ENCODE measurements at regions not wholly inside any gene's neighbourhood (a gene's known extent, or its start where the extent isn't known, plus 50 kb on each side); places are given as distances from the start of the nearest gene placed in this dataset.

DNA sequence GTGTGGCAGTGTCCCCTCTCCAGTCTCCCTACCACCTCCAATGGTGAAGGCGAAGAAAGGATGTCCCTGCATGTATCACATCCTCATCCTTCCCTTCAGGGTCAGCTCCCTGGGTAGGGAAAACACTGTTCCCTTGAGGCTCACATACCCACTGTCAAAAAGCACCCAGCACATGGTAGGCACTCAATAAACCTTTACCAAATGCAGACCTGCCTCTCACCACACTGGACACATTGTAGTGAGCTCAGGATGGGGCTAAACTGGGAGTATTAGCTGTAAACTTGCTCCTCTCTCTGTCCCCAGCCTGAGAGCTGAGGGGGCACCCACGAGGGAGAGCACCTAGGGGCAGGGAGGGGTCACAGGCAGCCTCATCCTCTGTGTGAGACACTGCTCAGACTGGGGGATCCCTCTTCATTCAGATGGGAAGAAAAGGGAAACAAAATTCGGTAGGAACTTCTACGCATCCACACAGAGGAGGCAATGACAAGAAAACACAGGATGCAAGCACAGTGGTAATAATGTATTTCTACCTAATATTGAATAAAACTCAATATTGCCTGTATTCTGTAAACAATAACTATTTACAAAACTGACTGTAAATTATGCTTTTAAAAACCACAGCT is 101.6 kb upstream of the TOP3B start:
- H3K36me3 ChIP-seq (ENCODE audit: control insufficient read depth in 2 of 4, insufficient read depth in 4 of 4, low read length in 3 of 4): no peaks in the 10 kb centered on the region
- no peak overlapping the region for H3K9ac ChIP-seq (replicated peaks in 1 of 4; ENCODE audit: extremely low read depth in 1 of 4, low read depth in 3 of 4, low read length in 3 of 4)
- no peak overlapping the region for H3K4ac ChIP-seq (replicated peaks; ENCODE audit: insufficient read length, low read depth, low read length)
- CTCF ChIA-PET (ENCODE audit: partially characterized antibody): interaction anchor here (1.1 to 1.6 kb wide), 3 partner anchors 19 to 87 kb away, joined by 3 to 5 read pairs (median 5); no protein-coding TSS in a partner anchor
- no peaks in the 10 kb centered on the region for H3K23me2 ChIP-seq (ENCODE audit: low read depth, low read length)
- TF ChIP-seq GABPA (IDR thresholded peaks at IDR 0.05; ENCODE audit: borderline replicate concordance, insufficient read depth, low read length) (no peak), BACH1 (IDR thresholded peaks at IDR 0.05; ENCODE audit: low read length) (no peak)
- no peaks in the 10 kb centered on the region for H3K79me1 ChIP-seq (ENCODE audit: low read depth, low read length)
- H2BK20ac ChIP-seq (ENCODE audit: low read length): no peak overlapping the region
- no peaks in the 10 kb centered on the region for H3K79me2 ChIP-seq (ENCODE audit: control insufficient read depth in 1 of 2, insufficient read depth in 2 of 2, low read length in 2 of 2)
- 35% methylated on average over 4 of the region's 4 CpGs; no CpG with 5 or more reads in 1 of the 2 experiments for WGBS, 2 experiments (ENCODE audit: extremely low coverage in 1 of 2, insufficient coverage in 1 of 2, insufficient read length in 1 of 2, insufficient replicate concordance in 2 of 2, low coverage in 1 of 2, low lambda C conversion rate in 2 of 2, missing lambda C conversion rate in 1 of 2)
- no peak overlapping the region for H3K56ac ChIP-seq (replicated peaks; ENCODE audit: insufficient read length, low read depth, low read length)
- H3K27me3 ChIP-seq (replicated peaks in 1 of 4; ENCODE audit: control insufficient read depth in 3 of 4, extremely low read depth in 1 of 4, insufficient read depth in 3 of 4, low read length in 3 of 4): peaks cover 79 to 100% (median 98%) of the 10 kb centered on the region in 4 experiments
- no peak overlapping the region for H4K91ac ChIP-seq (replicated peaks; ENCODE audit: insufficient read length, low read length)
- H4K5ac ChIP-seq (ENCODE audit: insufficient read length, low read depth, low read length): no peak overlapping the region
- no peak overlapping the region for H4K8ac ChIP-seq (ENCODE audit: extremely low read depth, insufficient read depth, low read length)
- no peak overlapping the region for H3K27ac ChIP-seq (ENCODE audit: low read depth, low read length)
- H3K9me3 ChIP-seq (ENCODE audit: insufficient read depth in 2 of 2, low read depth in 1 of 2, low read length in 1 of 2): no peaks in the 10 kb centered on the region
- no peak overlapping the region for H3K23ac ChIP-seq (ENCODE audit: insufficient read length)
- H3K4me2 ChIP-seq (ENCODE audit: insufficient read depth in 1 of 2, low read depth in 2 of 2, low read length in 2 of 2): no peak overlapping the region
- H2BK15ac ChIP-seq (ENCODE audit: low read length): no peak overlapping the region
- no peak overlapping the region for H3K18ac ChIP-seq (ENCODE audit: extremely low read depth, low read length)
- no peak overlapping the region for H3K4me3 ChIP-seq (ENCODE audit: extremely low read depth in 1 of 4, insufficient read depth in 2 of 4, low read depth in 3 of 4, low read length in 4 of 4)
- peaks cover 0 to 8% of the 10 kb centered on the region in 2 experiments for H4K20me1 ChIP-seq (replicated peaks in 1 of 2; ENCODE audit: control insufficient read depth in 1 of 2, insufficient read depth in 2 of 2, low read length in 2 of 2)
- no peak overlapping the region for H2BK5ac ChIP-seq (ENCODE audit: low read depth, low read length)
- no peak overlapping the region for H2BK12ac ChIP-seq (ENCODE audit: low read depth, low read length)
- FAIRE-seq (no peak), DNase-seq (ENCODE audit: low read depth in 1 of 2, low spot score in 2 of 2) (no peak)
- POLR2A ChIA-PET (ENCODE audit: partially characterized antibody): no interaction called here
- no peak overlapping the region for H2AK5ac ChIP-seq (ENCODE audit: low read depth, low read length)
- no peak overlapping the region for H3K14ac ChIP-seq (ENCODE audit: insufficient read length)
- H3K4me1 ChIP-seq (replicated peaks in 1 of 4; ENCODE audit: control insufficient read depth in 3 of 4, insufficient read depth in 4 of 4, low read length in 3 of 4): no peaks in the 10 kb centered on the region
- H2BK120ac ChIP-seq (replicated peaks; ENCODE audit: low read depth, low read length): no peak overlapping the region
- H2AFZ ChIP-seq (ENCODE audit: low read length): no peak overlapping the region
